ENCODE measurements at regions not wholly inside any gene's neighbourhood (a gene's known extent, or its start where the extent isn't known, plus 50 kb on each side); places are given as distances from the start of the nearest gene placed in this dataset.

GRCh38 chr3:153396581-153396980 is 234.6 kb downstream of the RAP2B start:
- TF ChIP-seq TCF3 (IDR thresholded peaks at IDR 0.05; ENCODE audit: borderline replicate concordance, insufficient read depth, low read depth, low read length): no peak
- no peak for TF ChIP-seq SIX5 (IDR thresholded peaks at IDR 0.05; ENCODE audit: low read depth, low read length, severe bottlenecking)
- no peak for TF ChIP-seq RCOR1 (conservative IDR thresholded peaks at IDR 0.05; ENCODE audit: low read depth, low read length)
- no peak for TF ChIP-seq CTCF (IDR thresholded peaks at IDR 0.05 in 2 of 3, conservative IDR thresholded peaks at IDR 0.05 in 1 of 3; ENCODE audit: control insufficient read depth in 2 of 3, extremely low read depth in 1 of 3, insufficient read depth in 1 of 3, low read depth in 3 of 3, low read length in 3 of 3)
- TF ChIP-seq POLR2A (IDR thresholded peaks at IDR 0.05; ENCODE audit: low read depth, low read length): no peak
- no peak for TF ChIP-seq MYC (IDR thresholded peaks at IDR 0.05; ENCODE audit: insufficient read depth, insufficient read length, insufficient replicate concordance, low read length, severe bottlenecking)
- TF ChIP-seq EZH2 (IDR thresholded peaks at IDR 0.05; ENCODE audit: borderline replicate concordance, control insufficient read depth, low read depth, low read length): no peak
- no peak for TF ChIP-seq TCF7 (IDR thresholded peaks at IDR 0.05; ENCODE audit: borderline replicate concordance)
- no peak for TF ChIP-seq BCL11A (IDR thresholded peaks at IDR 0.05; ENCODE audit: low read depth, low read length)
- TF ChIP-seq TAF1 (IDR thresholded peaks at IDR 0.05; ENCODE audit: borderline replicate concordance, low read depth, low read length): no peak
- TF ChIP-seq ZBTB4 (CRISPR knock-in tag; IDR thresholded peaks at IDR 0.05): no peak
- TF ChIP-seq SP1 (IDR thresholded peaks at IDR 0.05; ENCODE audit: low read depth, low read length): no peak
- TF ChIP-seq USF1 (IDR thresholded peaks at IDR 0.05; ENCODE audit: borderline replicate concordance, extremely low read length, insufficient read depth, low read depth, low read length): no peak
- no peak for TF ChIP-seq HDAC6 (IDR thresholded peaks at IDR 0.05; ENCODE audit: unreplicated experiment)

Measured in GM12878 (cell line).